GM12864 (cell line): ENCODE measurements at regions not wholly inside any gene's neighbourhood (a gene's known extent, or its start where the extent isn't known, plus 50 kb on each side); places are given as distances from the start of the nearest gene placed in this dataset.

Source experiments
- DNase-seq: peaks from one replicate; pipeline ENCODE4 v3.0.0-alpha.2; 2011; ENCODE audit warnings: low read depth
- H3K4me3 ChIP-seq: 2 replicates; pipeline ENCODE4 v1.5.1; 2011; ENCODE audit warnings: mild to moderate bottlenecking, low read depth, low read length, control low read depth
- TF ChIP-seq, protein P1 (sequence below): IDR thresholded peaks from 2 replicates; pipeline ENCODE4 v1.5.1; 2011; ENCODE audit warnings: low read depth, mild to moderate bottlenecking, moderate library complexity, low read length, control low read depth, inconsistent platforms; ENCODE audit errors: missing control alignments

DNA sequence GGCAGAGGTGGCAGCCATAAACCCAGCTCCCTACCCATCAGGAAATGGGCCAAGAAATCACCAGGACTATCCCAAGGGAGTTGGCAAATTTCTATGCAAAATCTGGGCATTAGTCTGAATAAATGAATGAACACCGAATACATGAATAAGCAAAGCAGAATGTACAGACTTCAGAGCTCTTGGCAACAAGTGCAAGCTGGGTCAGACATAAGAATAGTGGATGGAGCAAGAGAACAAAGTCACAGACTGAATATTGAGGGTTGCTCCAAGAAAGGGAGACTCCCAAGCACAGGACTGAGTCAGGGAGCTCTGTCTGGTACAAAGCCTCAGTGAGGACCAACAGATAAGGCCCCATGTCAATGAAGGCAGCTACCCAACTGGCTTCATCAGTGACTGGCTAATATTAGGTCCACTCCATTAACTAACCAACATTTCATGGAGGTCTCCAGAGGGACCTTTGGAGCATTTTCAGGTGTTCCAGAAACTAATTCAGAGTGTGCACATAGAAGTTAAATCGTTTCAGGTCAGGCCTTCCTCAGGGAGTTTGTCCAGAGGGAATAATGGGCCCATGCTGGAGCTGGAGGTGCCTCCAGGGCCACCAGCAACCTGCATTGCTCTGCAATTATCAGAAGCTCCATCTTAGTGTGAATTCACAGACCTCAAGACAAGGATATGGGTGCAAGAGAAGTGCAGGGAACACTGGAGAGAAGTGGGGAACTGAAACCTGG, 191.5 kb upstream of the RALGAPA2 start:
- no peak for DNase-seq
- TF ChIP-seq, protein P1, sequence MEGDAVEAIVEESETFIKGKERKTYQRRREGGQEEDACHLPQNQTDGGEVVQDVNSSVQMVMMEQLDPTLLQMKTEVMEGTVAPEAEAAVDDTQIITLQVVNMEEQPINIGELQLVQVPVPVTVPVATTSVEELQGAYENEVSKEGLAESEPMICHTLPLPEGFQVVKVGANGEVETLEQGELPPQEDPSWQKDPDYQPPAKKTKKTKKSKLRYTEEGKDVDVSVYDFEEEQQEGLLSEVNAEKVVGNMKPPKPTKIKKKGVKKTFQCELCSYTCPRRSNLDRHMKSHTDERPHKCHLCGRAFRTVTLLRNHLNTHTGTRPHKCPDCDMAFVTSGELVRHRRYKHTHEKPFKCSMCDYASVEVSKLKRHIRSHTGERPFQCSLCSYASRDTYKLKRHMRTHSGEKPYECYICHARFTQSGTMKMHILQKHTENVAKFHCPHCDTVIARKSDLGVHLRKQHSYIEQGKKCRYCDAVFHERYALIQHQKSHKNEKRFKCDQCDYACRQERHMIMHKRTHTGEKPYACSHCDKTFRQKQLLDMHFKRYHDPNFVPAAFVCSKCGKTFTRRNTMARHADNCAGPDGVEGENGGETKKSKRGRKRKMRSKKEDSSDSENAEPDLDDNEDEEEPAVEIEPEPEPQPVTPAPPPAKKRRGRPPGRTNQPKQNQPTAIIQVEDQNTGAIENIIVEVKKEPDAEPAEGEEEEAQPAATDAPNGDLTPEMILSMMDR: no peak
- no peak overlapping the region for H3K4me3 ChIP-seq

DNA sequence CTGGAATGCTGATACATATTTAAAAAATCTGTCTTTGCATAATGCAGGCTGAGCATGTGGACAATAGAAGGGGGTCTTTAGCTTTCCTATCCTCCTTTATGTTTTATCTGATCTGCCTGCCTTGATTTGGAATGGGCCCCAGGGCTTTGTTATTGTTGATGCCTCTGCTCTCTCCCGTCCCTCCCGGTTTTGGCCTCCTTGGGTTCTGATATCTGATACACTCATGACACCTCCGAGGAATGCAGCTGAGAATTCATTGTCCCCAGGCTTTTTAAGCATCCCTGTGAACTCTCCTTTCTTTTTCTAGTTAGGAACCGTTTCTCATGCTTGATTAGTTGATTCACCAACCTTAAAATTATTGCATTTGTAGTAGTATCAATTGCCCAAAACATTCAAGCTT, 185.5 kb upstream of the RALGAPA2 start:
- no peak overlapping the region for H3K4me3 ChIP-seq
- TF ChIP-seq, protein P1: no peak
- DNase-seq: no peak

DNA sequence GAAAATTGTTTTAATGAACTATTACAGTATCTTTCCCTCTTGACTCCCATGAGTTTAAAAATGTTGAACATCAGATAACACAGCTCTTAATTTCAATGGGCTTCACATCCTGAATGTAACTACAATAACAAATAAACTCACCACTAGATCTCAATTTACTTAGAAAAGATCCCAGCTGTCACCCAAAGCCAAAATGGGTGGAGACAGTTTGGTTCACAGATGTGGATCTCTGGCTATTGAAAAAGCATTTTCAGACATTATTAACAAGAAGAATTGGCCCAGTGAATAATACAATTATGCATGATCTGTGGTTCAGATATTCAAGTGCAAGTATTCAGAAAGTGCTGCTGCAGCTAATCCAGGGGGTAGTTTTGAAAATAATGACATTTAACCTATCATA, 184.7 kb upstream of the RALGAPA2 start:
- H3K4me3 ChIP-seq: no peak overlapping the region
- DNase-seq: no peak
- TF ChIP-seq, protein P1: no peak

DNA sequence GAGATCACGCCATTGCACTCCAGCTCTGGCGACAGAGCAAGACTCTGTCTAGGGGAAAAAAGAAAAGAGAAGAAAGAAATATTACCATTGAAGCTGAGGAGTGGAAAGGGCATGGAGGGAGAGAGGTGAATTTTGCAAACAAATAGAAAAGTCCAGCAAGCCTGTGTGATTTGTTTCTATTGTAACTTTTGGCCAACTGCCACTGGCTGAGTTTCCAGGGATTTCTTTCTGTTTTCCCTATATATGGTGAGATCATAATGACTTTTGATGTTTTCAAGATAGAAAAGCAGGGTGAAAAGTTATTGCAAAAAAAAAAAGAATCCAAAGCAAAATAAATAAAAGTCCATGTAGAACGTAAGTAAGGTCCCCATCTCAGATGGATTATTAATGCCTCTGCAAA, 184.2 kb upstream of the RALGAPA2 start:
- H3K4me3 ChIP-seq: no peak overlapping the region
- no peak for DNase-seq
- TF ChIP-seq, protein P1: no peak

DNA sequence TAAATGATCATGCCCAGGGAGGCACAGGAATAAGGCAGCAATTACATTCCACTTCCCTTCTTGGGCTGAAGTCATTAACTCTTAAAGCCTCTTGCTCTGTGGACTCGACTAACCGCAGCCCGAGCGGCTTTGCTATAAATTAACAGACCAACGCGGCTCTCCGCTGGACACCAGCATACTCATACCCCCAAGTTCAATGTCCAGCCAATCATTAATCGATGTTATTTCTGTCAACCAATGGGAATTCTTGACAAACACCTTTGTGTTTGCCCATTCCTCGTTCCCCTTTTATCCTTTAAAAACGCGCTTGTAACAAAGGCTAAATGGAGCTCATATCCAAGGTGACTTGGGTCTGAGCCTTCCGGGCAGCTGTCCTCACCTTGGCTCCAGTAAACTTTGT, 183.1 kb upstream of the RALGAPA2 start:
- H3K4me3 ChIP-seq: no peak overlapping the region
- DNase-seq: no peak
- TF ChIP-seq, protein P1: no peak

DNA sequence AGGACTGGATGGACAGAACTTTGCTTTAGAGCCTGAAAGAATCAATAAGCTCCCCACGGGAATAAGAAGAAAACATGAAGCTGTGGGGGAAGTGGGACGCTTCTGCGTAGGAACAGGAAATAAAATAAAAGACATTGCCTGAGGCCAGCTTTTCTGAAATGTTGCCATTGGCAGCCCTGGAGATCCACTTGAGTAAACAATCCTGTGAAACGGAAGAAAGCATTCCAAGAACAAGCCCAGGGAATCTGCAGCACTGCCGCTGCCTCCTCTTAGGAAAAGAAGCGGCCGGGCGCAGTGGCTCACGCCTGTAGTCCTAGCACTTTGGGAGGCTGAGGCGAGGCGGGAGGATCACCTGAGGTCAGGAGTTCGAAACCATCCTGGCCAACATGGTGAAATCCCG, 182.3 kb upstream of the RALGAPA2 start:
- no peak for DNase-seq

More for the DNA sequence above, 182.3 kb upstream of the RALGAPA2 start:
- TF ChIP-seq, protein P1: no peak
- H3K4me3 ChIP-seq: no peak overlapping the region
